COLO829 (cell line): ENCODE measurements at regions not wholly inside any gene's neighbourhood (a gene's known extent, or its start where the extent isn't known, plus 50 kb on each side); places are given as distances from the start of the nearest gene placed in this dataset.

Experiments used
- DNase-seq: peaks from one replicate; pipeline ENCODE4 v3.0.0; 2012; ENCODE audit warnings: low spot score

DNA sequence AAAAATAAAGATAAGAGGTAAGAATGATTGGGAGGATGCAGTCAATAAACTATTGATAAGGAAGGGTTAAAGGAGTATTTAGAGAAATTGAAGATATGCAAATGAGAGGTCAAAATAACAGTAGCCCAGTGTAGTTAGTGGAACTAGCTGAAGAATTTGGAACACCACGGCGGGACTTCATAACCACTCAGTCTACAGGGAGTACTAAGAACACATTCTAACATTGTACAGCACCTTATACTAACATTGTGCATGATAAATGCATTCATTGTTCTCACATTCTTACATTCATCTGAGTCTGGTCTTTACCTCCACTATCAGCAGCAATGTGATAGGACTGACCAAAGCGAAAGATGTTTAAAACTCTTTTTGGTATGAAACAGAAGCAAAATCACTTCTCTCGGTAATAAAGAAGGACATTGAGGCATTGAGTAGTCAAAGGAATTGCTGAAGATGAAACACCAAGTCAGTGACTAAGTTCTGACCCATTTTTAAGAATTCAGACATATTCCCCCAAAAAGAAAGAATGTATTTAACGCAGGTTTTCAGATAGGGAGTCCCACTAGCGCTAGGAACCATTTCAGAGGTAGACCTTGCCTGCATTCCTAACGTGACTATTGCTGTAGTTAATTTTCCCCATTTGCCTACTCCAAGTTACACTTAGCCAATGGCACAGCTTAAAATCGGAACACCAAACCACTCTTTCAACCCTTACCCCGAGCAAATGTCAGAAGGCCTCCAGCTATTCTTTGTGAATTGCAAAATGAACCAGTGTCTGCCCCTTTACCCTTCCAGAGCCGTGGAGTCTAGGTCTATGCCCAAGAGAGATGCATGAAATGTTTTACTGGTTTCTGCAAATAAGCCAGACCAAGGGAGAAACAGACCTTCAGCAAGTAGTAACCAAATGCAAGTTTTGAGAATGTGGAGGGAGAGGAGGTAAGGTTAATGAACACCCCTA, 108.8 kb upstream of the IRF2BP2 start:
- peak; percentile 89 for DNase-seq

DNA sequence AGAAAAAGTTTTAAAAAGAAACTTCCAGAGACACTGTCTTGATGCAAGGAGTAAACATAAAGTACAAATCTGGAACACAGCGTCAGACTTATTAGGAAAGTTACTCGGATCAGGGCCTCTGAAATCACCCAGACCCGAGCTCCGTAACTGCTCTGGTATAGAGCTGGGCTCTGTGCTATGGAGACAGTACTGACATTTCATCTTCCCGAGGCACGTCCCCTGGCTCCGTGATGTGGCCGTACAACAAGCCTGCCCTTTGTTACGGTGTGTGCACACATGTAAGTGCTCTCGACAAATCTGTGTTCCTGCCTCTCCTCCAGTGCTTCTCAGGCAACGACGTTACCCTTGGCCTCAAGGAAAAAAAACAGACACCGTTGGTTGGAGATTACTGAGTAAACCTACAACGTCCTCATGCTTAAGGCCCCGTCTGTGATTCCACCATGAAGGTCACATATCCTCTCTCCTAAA, 107.0 kb upstream of the IRF2BP2 start:
- no peak for DNase-seq

DNA sequence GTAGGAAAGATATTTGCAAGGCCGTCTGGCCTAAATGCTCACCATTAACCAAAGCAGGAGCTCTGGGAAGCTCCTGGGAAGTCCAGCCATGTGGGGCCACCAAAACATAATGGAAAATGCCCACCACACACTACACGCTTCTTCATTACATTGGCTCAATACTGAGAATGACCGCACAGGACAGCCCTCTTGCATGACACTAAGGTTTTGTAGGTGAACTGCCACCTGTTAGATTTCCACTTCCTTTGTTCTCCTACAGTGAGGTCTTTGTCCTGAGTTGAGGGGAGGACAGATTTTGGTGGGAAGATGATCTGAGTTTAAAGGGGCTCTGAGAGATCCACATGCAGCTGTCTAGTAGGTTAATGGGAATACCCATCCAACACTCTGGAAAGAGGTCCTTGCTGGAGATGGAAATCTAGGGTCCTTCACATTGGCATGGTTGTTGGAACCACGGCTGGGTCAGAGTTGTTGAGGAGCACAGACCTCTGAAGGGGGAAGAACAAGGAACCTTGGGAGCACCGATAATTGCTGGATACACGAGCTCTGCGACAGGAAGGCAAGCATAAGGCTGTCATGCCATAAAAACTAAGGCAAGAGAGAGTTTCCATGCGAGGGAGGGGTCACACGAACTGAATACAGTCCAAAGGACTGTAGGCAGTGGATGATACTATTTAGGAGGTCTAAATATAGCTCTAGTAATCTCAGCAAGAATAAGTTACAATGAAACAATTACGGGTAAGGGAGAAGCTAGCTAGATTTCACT, 105.5 kb upstream of the IRF2BP2 start:
- DNase-seq, result no peak

DNA sequence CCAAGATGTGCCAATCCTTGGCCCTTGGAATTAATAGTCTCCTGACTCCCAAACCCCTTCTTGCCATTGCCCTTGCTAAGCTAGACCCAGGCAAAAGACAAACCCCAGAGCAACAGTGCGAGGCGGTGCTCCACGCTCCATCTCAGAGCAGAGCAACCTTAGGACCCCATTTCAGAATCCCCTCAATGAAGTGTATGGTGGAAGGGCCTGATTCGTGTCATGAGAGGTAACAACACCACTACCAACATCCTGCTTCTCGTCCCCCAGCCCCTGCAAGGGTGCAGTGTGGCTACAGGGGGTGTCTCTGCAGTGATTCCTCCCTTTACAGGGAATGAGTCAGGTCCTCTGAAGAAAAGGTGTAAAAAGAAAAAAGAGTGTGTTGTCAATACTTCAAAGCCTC, 103.9 kb upstream of the IRF2BP2 start:
- DNase-seq, result no peak

DNA sequence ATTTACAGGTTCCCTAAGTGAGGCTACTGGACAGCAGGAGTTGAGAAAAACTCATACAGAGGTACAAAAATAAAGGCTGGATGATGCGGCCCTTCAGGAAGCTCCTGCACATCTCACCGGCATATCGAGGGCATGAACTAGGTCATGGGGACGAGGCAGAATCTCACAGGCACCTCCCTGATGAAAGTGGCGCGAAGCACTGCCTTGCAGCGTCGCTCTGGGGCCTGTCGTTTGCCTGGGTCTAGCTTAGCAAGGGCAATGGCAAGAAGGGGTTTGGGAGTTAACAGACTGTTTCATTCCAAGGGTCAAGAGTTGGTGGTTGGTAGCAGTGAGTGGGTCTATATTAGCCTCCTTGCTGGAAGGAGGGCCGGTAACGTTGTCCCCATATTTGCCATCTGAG, 103.5 kb upstream of the IRF2BP2 start:
- no peak for DNase-seq

DNA sequence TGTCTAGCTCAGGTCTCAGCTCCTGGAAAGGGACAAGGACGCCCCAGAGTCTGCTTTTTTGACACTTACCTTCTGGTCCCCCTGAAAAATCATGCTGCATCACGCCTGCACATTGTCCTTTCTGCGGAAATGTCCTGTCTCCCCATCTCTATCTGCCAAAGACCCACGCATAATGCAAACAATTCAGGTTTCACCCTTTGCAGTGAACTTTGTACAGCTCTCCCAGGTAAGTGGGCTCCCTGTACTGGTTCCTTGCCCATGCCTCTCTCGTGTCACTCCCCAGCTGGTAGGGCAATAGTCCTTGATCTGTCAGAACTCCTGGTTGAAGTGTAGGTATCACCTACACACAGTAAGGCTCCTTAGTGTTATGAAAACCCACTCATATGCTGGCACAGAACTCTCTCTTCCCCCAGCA, 102.9 kb upstream of the IRF2BP2 start:
- no peak for DNase-seq

DNA sequence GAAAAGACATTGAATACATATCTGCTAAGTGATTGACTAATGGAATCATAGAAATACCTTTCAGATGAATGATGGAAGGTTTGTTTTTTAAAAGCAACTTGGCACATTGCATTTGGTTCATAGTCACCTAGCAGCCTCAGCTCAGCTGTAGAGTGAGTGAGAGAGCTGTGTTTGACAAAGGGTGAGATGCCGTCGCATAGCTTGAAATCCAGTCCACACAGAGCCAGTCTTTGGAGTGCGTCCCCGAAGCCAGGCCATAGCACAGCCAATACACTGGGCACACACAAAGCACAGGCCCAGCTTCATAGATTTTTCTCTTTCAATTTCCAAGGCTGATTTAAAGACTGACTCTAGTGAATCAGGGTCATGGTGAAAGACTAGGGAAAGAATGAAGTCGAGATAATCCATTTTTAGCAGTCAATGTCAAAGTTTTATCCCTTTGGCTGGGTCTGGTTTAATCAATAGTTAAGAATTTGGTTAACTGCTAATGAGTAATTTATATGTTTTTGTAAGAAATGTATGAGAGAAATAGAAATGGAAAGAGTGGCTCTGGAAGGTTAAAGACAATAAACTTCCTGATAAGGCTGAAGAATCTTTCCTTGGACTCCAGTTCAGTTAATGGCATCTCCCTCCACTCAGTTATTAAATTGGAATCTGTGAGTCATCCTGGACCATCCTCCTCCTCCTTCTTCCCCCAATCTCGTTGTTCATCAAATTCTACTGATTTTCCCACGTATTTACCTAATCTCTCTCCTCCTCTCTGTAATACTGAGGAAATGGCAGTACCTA, 101.2 kb upstream of the IRF2BP2 start:
- DNase-seq, result no peak

DNA sequence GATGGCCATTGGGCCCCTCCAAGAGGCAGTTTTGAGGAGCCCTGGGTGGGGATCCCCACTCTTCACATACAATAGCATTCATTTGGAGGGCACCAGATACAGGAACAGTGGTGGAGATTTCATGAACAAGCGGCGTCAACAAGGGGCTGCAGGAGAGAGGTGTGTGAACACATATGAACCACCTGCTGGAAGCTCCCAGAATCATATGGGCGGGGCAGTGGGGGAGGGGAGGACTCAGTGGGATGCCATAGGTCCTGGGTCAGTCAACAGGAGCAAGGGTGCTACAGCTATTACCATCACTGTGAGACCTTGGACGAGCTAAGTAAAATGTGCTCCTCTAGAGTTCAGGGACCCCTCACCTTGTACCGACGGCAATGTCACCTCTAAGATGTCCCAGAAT, 100.4 kb upstream of the IRF2BP2 start:
- DNase-seq, result no peak

DNA sequence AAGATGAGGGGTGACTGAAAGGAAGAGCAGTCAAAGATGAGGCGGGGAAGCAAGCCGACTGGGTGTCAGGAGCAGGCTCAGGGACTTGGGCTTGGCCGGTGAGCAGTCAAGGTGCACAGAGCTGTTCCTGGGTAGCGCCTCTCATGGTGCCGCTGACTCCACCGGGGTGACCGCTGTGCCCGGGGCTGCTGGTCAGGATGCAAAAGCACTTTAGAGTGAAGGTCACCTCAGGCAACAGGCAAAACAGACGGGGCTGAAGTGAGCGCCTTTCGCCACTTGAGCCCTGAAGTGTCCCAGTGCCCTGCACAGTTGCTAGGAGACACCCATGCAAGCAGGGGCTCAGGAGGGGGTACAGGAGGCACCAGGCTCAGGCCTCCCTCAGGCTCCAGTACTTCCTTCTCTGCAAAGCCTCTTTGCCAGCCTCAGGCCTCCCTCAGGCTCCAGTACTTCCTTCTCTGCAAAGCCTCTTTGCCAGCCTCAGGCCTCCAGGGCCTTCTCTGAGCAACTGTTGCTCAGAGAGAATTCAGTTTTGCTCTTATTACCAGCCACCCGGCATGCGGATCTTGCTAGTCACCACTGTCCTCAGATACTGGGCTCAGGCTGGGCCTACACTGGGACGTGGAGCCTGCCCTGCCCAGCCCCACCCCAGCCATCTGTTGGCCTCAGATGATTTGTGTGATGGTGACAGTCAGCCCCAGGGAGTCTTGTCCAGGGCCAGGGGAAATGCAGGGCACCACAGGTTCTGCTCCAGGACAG, 99.7 kb upstream of the IRF2BP2 start:
- no peak for DNase-seq

DNA sequence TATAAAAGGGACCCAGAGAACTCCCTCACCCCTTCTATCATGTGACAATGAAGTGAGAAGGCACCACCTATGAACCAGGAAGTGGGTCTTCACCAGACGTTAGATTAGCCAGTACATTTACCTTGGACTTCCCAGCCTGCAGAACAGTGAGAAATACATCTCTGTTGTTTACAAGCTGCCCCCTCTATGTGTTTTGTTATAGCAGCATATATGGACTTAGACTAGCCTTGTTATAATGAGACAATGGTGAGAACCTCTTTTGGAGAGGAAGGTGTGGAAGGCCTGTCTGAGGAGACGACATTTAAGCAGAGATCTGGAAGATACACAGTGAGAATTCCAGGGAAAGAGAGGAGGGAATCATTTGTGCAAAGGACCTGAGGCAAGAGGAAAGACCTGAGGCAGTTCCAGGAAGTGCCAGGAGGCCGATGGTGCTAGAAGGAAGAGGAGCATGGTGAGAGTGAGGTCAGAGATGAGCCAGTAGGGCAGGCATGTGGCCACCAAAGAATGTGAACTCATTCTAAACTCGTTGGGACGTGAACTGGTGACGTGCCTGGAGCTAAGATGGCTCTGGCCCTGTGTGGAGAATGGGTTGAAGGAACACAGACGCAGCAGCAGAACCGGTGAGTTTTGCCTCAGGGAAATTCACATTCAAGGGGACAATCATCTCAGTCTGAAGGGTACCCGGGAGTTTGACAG, 98.9 kb upstream of the IRF2BP2 start:
- no peak for DNase-seq

DNA sequence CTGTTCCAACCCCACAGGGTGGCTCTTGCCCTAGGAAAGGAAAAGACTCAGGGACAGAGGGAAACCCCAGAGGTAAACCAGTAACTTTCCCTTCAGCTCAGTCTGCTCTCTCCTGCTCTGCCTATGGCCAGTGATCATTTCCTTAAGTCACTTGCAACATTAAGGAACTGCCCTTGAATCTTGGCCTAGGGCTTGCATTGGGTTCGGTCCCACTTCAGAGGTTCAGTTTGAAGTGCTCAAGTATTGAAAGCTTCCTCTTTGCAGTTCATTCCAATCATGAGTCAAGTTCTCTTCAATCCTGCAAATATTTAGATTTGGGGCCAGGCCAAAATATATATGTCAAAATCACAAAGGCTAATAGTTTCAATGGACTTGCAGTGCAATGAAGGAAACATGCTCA, 97.7 kb upstream of the IRF2BP2 start:
- no peak for DNase-seq

DNA sequence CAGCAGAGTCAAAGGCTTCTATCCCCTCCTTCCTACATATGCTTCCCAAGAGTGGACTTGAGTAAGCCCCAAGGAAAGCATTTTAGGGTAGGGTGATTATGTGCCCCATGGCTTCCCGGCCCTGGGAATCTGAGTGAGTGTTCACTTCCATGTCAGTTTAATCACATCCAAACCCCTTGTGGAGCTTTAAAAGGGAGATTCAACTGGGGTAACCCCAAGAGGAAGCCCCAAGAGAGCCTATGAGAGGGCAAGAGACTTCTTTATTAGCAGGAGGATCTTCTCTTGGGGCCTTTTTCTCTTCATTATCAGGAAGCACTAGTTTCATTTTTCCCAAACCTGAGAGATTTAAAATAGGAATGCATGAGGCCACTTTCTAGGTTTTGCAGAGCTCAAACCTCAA, 97.0 kb upstream of the IRF2BP2 start:
- DNase-seq, result no peak

DNA sequence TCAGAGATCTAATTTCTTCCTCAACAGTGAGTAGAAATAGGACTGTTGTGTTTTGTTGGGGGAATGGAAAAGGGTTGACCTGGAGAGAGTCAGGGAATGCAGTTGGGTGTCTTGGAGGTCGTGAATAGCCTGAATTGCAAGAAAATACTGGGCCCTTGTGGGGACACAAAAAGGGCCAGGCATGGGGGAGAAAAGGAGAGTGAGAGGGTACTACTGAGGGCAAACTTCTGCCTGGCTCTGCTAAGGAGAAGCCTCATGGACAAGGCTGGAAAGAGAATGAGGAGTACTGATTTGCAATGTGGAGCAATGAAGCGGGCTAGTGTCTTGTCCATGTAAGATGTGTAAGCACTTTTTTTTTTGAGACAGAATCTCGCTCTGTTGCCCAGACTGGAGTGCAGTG, 96.2 kb upstream of the IRF2BP2 start:
- DNase-seq, result no peak

DNA sequence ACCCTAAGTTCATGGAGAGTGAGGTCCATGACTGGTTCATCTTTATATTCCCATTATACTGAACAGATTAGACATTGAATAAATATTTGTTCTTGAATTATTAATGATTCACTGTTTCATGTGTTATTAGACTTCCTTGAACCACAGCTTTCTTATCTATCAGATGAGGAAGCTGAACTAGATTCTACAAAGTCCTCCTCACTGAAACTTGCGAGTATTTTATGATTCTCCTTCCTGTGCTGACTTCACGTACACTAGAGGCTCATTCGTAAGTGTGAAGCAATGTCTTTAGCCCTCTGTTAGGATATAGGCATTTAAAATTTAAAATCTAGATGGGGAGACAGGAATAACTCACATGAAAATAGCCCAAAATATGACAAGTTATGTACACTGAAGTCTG, 95.6 kb upstream of the IRF2BP2 start:
- no peak for DNase-seq

DNA sequence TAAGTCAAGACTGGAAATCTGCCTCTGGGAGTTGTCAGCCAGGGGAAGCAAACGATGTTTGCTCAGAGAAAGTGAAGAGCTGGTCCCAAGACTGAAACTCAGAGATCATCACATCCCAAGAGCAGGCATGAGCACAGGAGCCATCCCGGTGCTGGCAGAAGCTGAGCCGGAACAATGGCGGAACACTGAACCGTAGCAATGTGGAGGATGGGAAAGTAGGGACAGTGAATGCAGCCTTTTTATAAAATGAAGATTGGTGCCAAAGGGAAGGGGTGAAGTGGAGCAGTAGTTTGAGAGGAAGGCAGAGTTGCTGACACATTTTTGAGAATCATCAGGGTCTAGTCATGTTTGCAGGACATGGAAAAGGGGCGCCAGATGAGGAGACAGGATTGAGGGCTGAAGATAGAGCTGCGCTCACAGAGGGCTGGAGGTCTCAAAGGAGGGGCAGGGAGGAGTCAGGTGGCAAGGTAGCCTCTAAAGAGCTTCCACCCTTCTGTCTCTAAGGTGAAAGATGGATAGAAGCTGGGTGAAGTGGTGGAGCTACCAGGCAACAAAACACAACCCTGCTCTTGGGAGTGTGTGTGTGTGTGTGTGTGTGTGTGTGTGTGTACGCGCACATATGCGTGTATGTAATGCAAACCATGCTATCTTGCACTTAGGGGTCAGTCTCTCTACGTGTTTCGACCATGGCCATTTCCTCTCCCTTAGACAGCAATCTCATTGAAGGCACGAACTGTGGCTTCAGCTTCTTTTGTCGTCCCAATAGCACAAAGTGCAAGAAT, 94.3 kb upstream of the IRF2BP2 start:
- DNase-seq, result no peak

DNA sequence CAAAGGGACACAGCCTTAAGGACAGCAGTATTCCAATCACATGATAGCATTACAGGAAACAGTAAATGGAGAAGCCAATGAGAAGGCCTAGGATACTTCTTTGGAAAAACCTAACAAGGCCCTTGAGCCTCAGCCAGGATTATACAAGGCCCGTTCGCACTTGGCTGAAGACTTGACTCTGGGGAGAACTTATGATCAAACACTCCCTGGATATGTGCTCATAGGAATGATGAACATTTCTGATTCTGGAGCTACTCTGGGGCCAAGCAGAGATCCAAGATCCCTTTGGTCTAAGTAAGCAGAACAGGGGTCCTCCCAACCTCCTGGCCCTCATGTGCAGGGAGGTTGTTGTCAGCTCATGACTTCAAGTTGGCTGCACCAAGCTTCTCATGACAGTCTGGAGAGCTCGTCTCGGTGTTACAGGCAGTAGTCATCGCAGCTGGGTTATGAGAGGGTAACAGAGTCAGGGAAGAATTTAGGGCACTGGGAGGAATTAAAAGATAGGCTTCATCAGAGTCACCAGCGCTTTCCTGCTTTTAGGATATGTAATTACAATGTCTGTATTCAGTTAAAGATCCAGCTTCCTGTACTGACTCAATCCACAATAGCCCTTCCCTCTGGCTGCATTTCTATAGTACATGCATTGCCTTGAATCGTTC, 92.5 kb upstream of the IRF2BP2 start:
- DNase-seq, result peak; percentile 67

DNA sequence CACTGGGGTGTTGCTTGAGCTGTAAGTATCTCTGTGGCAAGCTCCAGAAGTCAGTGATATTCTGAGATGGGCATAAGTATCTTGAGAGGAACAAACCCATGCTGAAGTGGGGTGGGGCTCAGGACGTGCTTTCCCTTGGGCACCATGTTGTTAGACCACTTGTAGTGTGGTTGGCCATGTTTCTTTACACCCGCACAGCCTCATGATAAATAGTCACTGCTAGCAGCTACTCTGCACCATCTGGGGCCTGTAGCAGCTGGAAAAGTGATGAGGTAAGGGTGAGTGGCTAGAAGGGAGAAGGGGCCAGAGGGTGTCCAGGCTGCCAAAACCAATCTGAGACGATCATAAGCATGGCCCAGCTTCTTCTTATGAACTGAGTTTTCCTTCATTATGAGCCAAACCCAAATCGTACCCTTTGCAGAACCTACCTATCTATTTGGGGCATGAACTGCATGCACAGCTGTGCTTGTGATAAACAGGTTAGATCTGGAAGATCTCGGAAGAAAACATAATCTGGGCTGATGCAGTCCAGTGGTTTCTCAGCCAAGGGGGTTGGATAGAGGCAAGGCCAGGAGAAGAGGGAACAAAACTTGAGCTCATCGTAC, 91.9 kb upstream of the IRF2BP2 start:
- DNase-seq, result no peak

DNA sequence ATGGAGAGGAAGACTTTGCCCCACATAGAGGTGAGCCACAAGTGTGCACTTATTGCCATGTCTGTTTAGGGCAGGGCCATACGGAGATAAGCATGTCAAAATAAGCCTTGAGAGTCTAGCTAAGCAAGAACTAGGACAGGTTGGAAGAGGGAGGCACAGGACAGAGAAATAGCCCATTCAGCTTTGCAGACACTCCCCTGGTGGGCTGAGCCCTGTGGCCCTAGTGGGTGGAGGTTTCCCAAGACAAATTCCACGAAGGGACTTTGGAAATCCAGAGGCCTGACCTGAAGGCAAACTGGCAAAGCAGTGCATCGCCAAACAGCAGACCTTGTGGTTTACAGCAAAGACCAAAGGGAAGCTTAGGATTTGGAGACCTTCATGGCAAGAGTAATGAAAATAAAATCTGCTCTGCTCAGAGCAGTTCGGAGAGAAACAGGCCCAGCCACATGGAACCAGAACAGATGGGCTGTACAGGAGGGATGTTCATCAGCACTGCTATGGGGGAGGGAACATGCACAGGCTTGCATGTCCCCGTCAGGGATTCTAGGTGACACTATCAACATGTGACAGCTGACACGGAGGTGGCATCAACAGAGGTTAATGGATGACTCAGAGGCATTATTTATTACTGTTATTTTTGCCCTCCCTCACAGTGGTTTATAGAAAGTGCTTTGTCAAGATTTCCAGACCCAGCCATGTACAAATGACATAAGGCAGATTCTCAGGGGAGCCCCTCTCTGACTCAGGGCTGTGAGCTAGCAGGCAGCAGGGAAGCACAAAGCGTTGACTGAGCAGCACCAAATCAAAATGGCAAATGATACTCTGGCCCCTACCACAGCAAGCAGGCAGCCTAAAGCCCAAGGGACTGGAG, 90.1 kb upstream of the IRF2BP2 start:
- DNase-seq, result peak; percentile 96
